SK-N-MC (cell line): ENCODE measurements at regions not wholly inside any gene's neighbourhood (a gene's known extent, or its start where the extent isn't known, plus 50 kb on each side); places are given as distances from the start of the nearest gene placed in this dataset.
A peak's percentile ranks its signal among the peaks of the same experiment; 100 is the strongest.

Experiments used
- DNase-seq: peaks from one replicate; pipeline ENCODE4 v3.0.0-alpha.2; 2011; ENCODE audit warnings: low read depth, low spot score
- H3K27ac ChIP-seq: fragments of 200-600 bp; sonication (generic); 2 replicates; pipeline ENCODE4 v1.5.1; 2016; ENCODE audit warnings: mixed run types
- H3K36me3 ChIP-seq: fragments of 200-600 bp; sonication (generic); 2 replicates; pipeline ENCODE4 v1.6.1; 2017; ENCODE audit warnings: antibody characterized with exemption, low read length, mixed read lengths; ENCODE audit not compliant: insufficient read depth
- H3K4me3 ChIP-seq: fragments of 200-600 bp; sonication (generic); 2 replicates; pipeline ENCODE4 v1.5.1; 2016
- H3K9ac ChIP-seq: fragments of 200-600 bp; sonication (generic); 2 replicates; pipeline ENCODE4 v1.8.0; 2017; ENCODE audit warnings: mixed run types, mixed read lengths; ENCODE audit not compliant: insufficient read length
- H3K9me3 ChIP-seq: fragments of 200-600 bp; sonication (generic); 2 replicates; pipeline ENCODE4 v1.6.1; 2017; ENCODE audit warnings: low read depth, mild to moderate bottlenecking, antibody characterized with exemption, low read length, moderate library complexity, mixed read lengths
- EZH2 ChIP-seq: fragments of 200-600 bp; sonication (generic); IDR thresholded peaks from one replicate; pipeline ENCODE4 v1.6.1; 2017; ENCODE audit warnings: antibody characterized with exemption
- FOXP2 ChIP-seq: optimal IDR thresholded peaks from 2 replicates; pipeline ENCODE3; 2011; ENCODE audit warnings: mild to moderate bottlenecking, moderate library complexity; ENCODE audit not compliant: insufficient read depth; ENCODE audit errors: extremely low read length, control extremely low read depth
- POLR2AphosphoS5 ChIP-seq: IDR thresholded peaks from 2 replicates; pipeline ENCODE4 v1.6.1; 2012; ENCODE audit warnings: mild to moderate bottlenecking, low read depth, low read length, borderline replicate concordance

DNA sequence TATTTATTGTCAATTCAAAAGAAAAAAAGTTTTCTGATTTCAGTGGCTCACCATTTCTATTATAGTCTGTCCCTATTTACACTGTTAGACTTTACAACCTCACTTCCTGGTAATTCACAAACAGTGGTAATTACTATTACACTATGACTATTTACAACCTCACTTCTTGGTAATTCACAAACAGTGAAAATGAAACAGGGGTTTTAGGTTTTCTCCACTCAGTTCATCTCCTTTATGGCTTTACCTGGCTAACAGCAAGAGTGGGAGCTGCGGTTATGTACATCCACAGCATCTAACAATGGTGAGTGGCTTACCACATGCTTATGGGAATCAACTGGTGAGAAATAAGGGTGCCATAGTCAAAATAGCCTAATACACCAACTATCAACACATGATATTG is 166.4 kb downstream of the CASP12 start:
- no peaks in the 10 kb centered on the region for H3K36me3 ChIP-seq
- TF ChIP-seq POLR2AphosphoS5 (no peak), EZH2 (no peak), FOXP2 (no peak)
- no peak overlapping the region for H3K9ac ChIP-seq
- no peak overlapping the region for H3K27ac ChIP-seq
- H3K9me3 ChIP-seq: no peaks in the 10 kb centered on the region
- no peak for DNase-seq
- H3K4me3 ChIP-seq: no peak overlapping the region

DNA sequence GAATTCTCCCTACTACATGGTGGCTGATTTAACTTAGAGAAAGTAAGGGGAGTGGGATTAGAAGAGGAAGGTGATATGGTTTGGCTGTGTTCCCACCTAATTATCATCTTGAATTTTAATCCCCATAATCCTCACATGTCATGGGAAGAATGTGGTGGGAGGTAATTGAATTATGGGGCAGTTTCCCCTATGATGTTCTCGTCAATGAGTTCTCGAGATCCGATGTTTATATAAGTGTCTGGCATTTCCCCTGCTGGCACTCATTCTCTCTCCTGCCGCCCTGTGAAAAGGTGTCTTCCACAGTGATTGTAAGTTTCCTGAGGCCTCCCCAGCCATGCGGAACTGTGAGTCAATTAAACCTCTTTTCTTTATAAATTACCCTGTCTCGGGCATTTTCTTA is 169.3 kb downstream of the CASP12 start:
- Histone ChIP-seq H3K36me3 (no peaks in the 10 kb centered on the region), H3K27ac (no peak overlapping the region), H3K4me3 (no peak overlapping the region), H3K9ac (no peak overlapping the region), H3K9me3 (no peaks in the 10 kb centered on the region)
- no peak for DNase-seq
- no peak for TF ChIP-seq POLR2AphosphoS5
- TF ChIP-seq FOXP2: no peak
- no peak for TF ChIP-seq EZH2

DNA sequence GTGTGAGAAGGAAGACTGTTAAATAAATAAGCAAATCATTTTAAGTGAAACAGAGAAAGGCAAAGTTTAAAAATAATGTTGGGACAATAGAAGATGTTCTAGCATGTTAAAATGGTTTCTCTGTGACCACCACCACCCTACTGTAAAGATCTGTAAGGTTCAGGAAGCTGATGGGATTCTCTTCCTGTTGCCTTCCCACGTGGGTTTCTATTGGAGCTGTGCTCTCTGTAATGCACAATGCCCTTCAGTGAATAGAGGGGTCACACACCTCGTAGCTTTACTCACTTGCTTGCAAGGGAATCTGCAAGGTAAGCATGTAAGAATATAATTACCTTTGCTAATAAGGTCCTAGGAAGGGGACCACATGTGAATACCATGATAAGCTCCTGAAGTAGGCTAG is 170.5 kb downstream of the CASP12 start:
- no peak overlapping the region for H3K27ac ChIP-seq
- no peak overlapping the region for H3K4me3 ChIP-seq
- H3K36me3 ChIP-seq: no peaks in the 10 kb centered on the region
- DNase-seq: no peak
- H3K9ac ChIP-seq: no peak overlapping the region
- TF ChIP-seq FOXP2: no peak
- no peak for TF ChIP-seq EZH2
- TF ChIP-seq POLR2AphosphoS5: no peak
- H3K9me3 ChIP-seq: no peaks in the 10 kb centered on the region

DNA sequence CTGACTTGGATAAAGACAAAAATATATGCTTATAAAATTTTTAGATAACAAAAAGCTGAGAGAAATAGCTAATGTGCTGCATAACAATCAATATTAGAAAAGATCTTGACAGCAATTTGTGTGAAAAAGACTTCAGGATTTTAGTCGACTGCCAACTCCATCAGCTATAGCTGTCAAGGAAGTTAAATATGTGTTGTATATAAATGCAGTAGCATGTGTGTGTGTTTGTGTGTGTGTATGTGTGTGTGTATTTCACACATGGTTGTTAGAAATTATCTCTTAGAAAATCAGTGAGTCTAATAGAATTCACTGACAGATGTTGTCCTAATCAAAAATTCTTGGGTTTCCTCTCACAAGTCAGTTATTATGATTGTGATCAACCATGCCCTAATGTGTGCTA is 171.2 kb downstream of the CASP12 start:
- H3K9me3 ChIP-seq: no peaks in the 10 kb centered on the region
- H3K4me3 ChIP-seq: no peak overlapping the region
- TF ChIP-seq EZH2: no peak
- TF ChIP-seq POLR2AphosphoS5: no peak
- no peak for TF ChIP-seq FOXP2
- no peak for DNase-seq
- no peaks in the 10 kb centered on the region for H3K36me3 ChIP-seq
- no peak overlapping the region for H3K9ac ChIP-seq
- H3K27ac ChIP-seq: no peak overlapping the region

DNA sequence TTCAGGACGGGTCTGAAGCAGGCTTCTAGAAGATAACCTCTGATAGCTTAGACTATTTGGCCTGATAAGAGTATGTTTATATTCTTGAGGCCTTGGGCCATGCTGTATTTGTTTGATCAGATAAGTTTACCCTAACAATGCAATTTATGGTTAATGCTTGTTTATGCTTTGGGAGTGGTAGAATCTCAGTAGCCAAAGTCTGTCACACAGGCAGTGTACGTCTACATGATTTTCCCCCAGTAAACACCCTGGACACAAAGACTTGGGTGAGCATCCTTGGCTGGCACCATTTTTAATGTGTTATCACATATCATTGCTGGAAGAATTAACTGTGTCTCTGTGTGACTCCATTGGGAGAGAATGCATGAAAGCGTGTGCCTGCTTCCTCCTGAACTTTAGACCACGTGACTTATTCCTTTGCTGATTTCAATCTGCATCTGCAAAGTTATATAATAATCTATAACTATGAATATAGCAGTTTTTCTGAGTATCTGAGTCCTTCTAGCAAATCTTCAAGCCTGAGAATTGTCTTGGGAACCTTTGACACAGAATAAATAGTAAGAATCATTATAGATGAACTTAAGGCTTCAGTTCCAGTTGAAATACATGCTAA is 172.4 kb downstream of the CASP12 start:
- Histone ChIP-seq H3K27ac (no peak overlapping the region), H3K9ac (no peak overlapping the region), H3K4me3 (no peak overlapping the region), H3K36me3 (no peaks in the 10 kb centered on the region), H3K9me3 (no peaks in the 10 kb centered on the region)
- DNase-seq: no peak
- TF ChIP-seq FOXP2 (no peak), POLR2AphosphoS5 (no peak), EZH2 (no peak)

DNA sequence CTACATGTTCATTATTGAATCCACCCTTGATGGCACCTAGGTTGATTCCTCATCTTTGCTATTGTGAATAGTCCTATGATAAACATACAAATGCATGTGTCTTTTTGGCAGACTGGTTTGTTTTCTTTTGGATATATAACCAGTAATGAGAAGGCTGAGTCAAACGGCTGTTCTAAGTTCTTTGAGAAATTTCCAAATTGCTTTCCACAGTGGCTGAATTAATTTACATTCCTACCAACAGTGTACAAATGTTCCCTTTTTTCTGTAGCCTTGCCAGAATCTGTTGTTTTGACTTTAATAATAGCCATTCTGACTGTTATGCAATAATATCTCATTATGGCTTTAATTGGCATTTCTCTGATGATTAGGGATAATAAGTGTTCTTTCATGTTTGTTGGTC is 184.9 kb downstream of the CASP12 start:
- Histone ChIP-seq H3K36me3 (no peaks in the 10 kb centered on the region), H3K27ac (no peak overlapping the region), H3K9ac (no peak overlapping the region), H3K9me3 (no peaks in the 10 kb centered on the region), H3K4me3 (no peak overlapping the region)
- TF ChIP-seq EZH2: no peak
- no peak for TF ChIP-seq FOXP2
- no peak for TF ChIP-seq POLR2AphosphoS5
- DNase-seq: no peak

DNA sequence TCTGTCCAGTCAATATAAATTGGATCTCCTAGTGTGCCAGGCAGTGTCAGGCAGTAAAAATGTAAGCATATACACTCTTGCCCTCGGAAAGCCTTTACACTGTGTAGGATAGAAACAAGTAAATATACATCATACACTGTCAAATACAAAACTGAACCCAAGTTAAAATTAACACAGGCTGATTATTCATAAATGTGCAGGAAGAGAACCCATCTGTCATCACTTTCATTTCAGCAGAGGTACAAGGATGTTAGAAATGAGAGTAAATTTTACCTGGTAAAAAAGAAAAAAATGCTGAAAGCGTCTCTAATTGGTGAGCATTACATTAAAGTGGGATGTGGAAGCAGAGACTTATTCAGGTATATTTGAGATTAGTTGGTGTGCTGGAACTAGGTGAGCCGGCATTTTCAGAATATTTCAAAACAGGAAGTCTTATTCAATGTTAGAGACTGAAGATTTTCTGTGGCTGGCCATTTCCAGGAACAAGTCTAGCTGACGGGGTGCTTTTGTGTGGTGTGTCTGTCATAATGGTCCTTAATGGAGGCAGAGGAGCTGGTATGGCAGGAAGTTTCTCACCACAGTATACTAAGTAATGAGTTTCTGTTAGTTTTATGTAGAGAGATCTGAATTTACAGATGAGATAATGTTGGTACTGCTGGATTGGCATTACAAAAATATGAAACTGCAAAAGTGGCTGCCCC is 192.6 kb downstream of the CASP12 start:
- Histone ChIP-seq H3K36me3 (no peaks in the 10 kb centered on the region), H3K9ac (no peak overlapping the region), H3K4me3 (peak overlapping the region; percentile 54), H3K9me3 (no peaks in the 10 kb centered on the region), H3K27ac (peak overlapping the region; percentile 88)
- DNase-seq: peak; percentile 89
- TF ChIP-seq FOXP2 (peak; percentile 33), EZH2 (no peak), POLR2AphosphoS5 (peak; percentile 45; the same call in 1 of the 2 replicates)

DNA sequence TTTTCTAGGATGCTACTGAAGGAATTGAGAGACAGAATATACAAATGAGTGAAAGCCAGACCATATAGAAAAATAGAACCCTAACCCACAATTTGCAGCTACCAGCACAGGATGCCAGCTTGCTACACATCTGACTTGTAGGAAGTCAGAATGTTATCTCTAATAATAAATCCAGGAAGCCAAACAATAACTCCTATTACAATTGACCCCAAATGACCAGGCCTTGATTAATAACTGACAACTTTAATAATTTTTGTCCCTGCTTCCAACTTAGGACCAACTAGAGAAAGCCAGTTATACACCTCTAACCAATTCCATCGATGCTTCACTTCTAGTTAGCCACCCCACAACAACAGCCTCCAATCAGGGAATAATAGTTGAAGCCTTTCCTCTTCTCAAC is 193.4 kb downstream of the CASP12 start:
- Histone ChIP-seq H3K9ac (no peak overlapping the region), H3K27ac (peak overlapping the region; percentile 88), H3K9me3 (no peaks in the 10 kb centered on the region), H3K4me3 (peak overlapping the region; percentile 54; the same call in 1 of the 2 replicates), H3K36me3 (no peaks in the 10 kb centered on the region)
- no peak for TF ChIP-seq EZH2
- no peak for TF ChIP-seq POLR2AphosphoS5
- TF ChIP-seq FOXP2: no peak
- no peak for DNase-seq
